GM23338 (cell line): ENCODE measurements at regions not wholly inside any gene's neighbourhood (a gene's known extent, or its start where the extent isn't known, plus 50 kb on each side); places are given as distances from the start of the nearest gene placed in this dataset.

Experiments used
- ATAC-seq: fragments of 200-7000 bp; cut with Tn5 transposase; 3 replicates; pipeline ENCODE4 v1.9.1; 2020
- DNase-seq: peaks from one replicate; pipeline ENCODE4 v3.0.0-alpha.2; 2015; ENCODE audit warnings: low spot score
- H2AFZ ChIP-seq: fragments of 200-600 bp; sonication (generic); 2 replicates; pipeline ENCODE4 v1.8.0; 2016; ENCODE audit warnings: antibody characterized with exemption, mild to moderate bottlenecking, moderate library complexity
- H3F3A ChIP-seq: fragments of 200-600 bp; sonication (generic); replicated peaks from 2 replicates; pipeline ENCODE4 v1.8.0; 2017; ENCODE audit warnings: antibody characterized with exemption, mixed run types, low read depth
- H3K27ac ChIP-seq: fragments of 200-600 bp; sonication (generic); 2 replicates; pipeline ENCODE4 v1.6.1; 2016; ENCODE audit warnings: low read depth
- H3K27me3 ChIP-seq: fragments of 200-600 bp; sonication (generic); 2 replicates; pipeline ENCODE4 v1.8.0; 2016; ENCODE audit warnings: mild to moderate bottlenecking, mixed run types, moderate library complexity; ENCODE audit not compliant: insufficient read depth
- H3K36me3 ChIP-seq: fragments of 200-600 bp; sonication (generic); 2 replicates; pipeline ENCODE4 v1.8.0; 2016; ENCODE audit warnings: mild to moderate bottlenecking; ENCODE audit not compliant: insufficient read depth
- H3K4me1 ChIP-seq: fragments of 200-600 bp; sonication (generic); 2 replicates; pipeline ENCODE4 v1.8.0; 2016; ENCODE audit warnings: mild to moderate bottlenecking, moderate library complexity; ENCODE audit not compliant: insufficient read depth
- H3K4me2 ChIP-seq: fragments of 200-600 bp; sonication (generic); 2 replicates; pipeline ENCODE4 v1.7.1; 2017; ENCODE audit warnings: mixed run types
- H3K4me3 ChIP-seq: fragments of 200-600 bp; sonication (generic); 2 replicates; pipeline ENCODE4 v1.6.1; 2016; ENCODE audit warnings: mixed run types
- H3K79me2 ChIP-seq: fragments of 200-600 bp; sonication (generic); replicated peaks from 2 replicates; pipeline ENCODE4 v1.8.0; 2017; ENCODE audit warnings: mild to moderate bottlenecking; ENCODE audit not compliant: insufficient read depth
- H3K9me2 ChIP-seq: fragments of 200-600 bp; sonication (generic); 2 replicates; pipeline ENCODE4 v1.8.0; 2017; ENCODE audit not compliant: insufficient read depth
- H4K20me1 ChIP-seq: fragments of 200-600 bp; sonication (generic); replicated peaks from 2 replicates; pipeline ENCODE4 v1.8.0; 2017; ENCODE audit warnings: mild to moderate bottlenecking; ENCODE audit not compliant: insufficient read depth
- H3K27ac Mint-ChIP-seq: 2 replicates; pipeline ENCODE4 v1.8.0; 2020; ENCODE audit warnings: inconsistent platforms, mild to moderate bottlenecking, moderate library complexity, mixed read lengths
- H3K27me3 Mint-ChIP-seq: 3 replicates; pipeline ENCODE4 v1.8.0; 2022; ENCODE audit warnings: low read depth, mild to moderate bottlenecking, moderate library complexity, mixed read lengths, inconsistent platforms; ENCODE audit not compliant: insufficient read depth, poor library complexity
- H3K36me3 Mint-ChIP-seq: 3 replicates; pipeline ENCODE4 v1.8.0; 2021; ENCODE audit warnings: low read depth, mild to moderate bottlenecking, inconsistent platforms, moderate library complexity, mixed read lengths
- H3K4me1 Mint-ChIP-seq: 3 replicates; pipeline ENCODE4 v1.8.0; 2020; ENCODE audit warnings: mild to moderate bottlenecking, inconsistent platforms, mixed read lengths
- H3K4me3 Mint-ChIP-seq: 3 replicates; pipeline ENCODE4 v1.8.0; 2021; ENCODE audit warnings: moderate library complexity, mild to moderate bottlenecking, inconsistent platforms, mixed read lengths
- H3K9me3 Mint-ChIP-seq: 3 replicates; pipeline ENCODE4 v1.8.0; 2020; ENCODE audit warnings: moderate library complexity, mild to moderate bottlenecking, inconsistent platforms, mixed read lengths
- CREB1 ChIP-seq: fragments of 250-450 bp; sonication (Bioruptor Pico); IDR thresholded peaks from 2 replicates; pipeline ENCODE4 v1.5.0; 2020; ENCODE audit warnings: low read depth, mild to moderate bottlenecking, moderate library complexity
- JUNB ChIP-seq: IDR thresholded peaks from one replicate; pipeline ENCODE4 v1.6.1; 2016; ENCODE audit warnings: antibody characterized with exemption; ENCODE audit not compliant: unreplicated experiment
- NANOG ChIP-seq: IDR thresholded peaks from 2 replicates; pipeline ENCODE4 v1.6.1; 2016; ENCODE audit warnings: antibody characterized with exemption, borderline replicate concordance
- REST ChIP-seq: IDR thresholded peaks from one replicate; pipeline ENCODE4 v1.6.1; 2018; ENCODE audit warnings: antibody characterized with exemption; ENCODE audit not compliant: unreplicated experiment
- ZNF462 ChIP-seq: fragments of 250-450 bp; sonication (Bioruptor Pico); IDR thresholded peaks from 2 replicates; pipeline ENCODE4 v1.5.0; 2020; ENCODE audit warnings: mild to moderate bottlenecking, moderate library complexity

GRCh38 chr1:30648408-30649000 is 74.9 kb downstream of the MATN1 start:
- no peaks in the 10 kb centered on the region for H3K9me2 ChIP-seq
- no peaks in the 10 kb centered on the region for H3K36me3 ChIP-seq
- H3K4me3 Mint-ChIP-seq: no peak overlapping the region
- H4K20me1 ChIP-seq: no peaks in the 10 kb centered on the region
- TF ChIP-seq REST (no peak), CREB1 (no peak), ZNF462 (CRISPR knock-in tag) (no peak), NANOG (no peak), JUNB (no peak)
- no peaks in the 10 kb centered on the region for H3K27me3 ChIP-seq
- no peak for ATAC-seq
- H3K36me3 Mint-ChIP-seq: no peaks in the 10 kb centered on the region
- no peak overlapping the region for H3K4me2 ChIP-seq
- no peak for DNase-seq
- no peak overlapping the region for H3K4me3 ChIP-seq
- peaks cover 4% of the 10 kb centered on the region; the same call in 1 of the 3 replicates for H3K9me3 Mint-ChIP-seq
- peaks cover 8% of the 10 kb centered on the region for H3K4me1 Mint-ChIP-seq
- H3K27ac Mint-ChIP-seq: no peak overlapping the region
- H3K79me2 ChIP-seq: no peaks in the 10 kb centered on the region
- H3K4me1 ChIP-seq: no peaks in the 10 kb centered on the region
- H3K27ac ChIP-seq: no peak overlapping the region
- H2AFZ ChIP-seq: no peak overlapping the region
- H3K27me3 Mint-ChIP-seq: peaks cover 4% of the 10 kb centered on the region
- H3F3A ChIP-seq: no peaks in the 10 kb centered on the region
